ENCODE measurements at regions not wholly inside any gene's neighbourhood (a gene's known extent, or its start where the extent isn't known, plus 50 kb on each side); places are given as distances from the start of the nearest gene placed in this dataset.

- H2BK20ac ChIP-seq (ENCODE audit: low read length), result no peak overlapping the region
- no peaks in the 10 kb centered on the region for H3K79me2 ChIP-seq (ENCODE audit: control insufficient read depth in 1 of 2, insufficient read depth in 2 of 2, low read length in 2 of 2)
- H3K56ac ChIP-seq (replicated peaks; ENCODE audit: insufficient read length, low read depth, low read length), result no peak overlapping the region
- H3K36me3 ChIP-seq (ENCODE audit: control insufficient read depth in 2 of 4, insufficient read depth in 4 of 4, low read length in 3 of 4), result no peaks in the 10 kb centered on the region
- no peaks in the 10 kb centered on the region for H3K23me2 ChIP-seq (ENCODE audit: low read depth, low read length)
- H3K4me2 ChIP-seq (ENCODE audit: insufficient read depth in 1 of 2, low read depth in 2 of 2, low read length in 2 of 2), result no peak overlapping the region
- DNase-seq (ENCODE audit: low read depth in 1 of 2, low spot score in 2 of 2) (no peak), FAIRE-seq (no peak)
- no peaks in the 10 kb centered on the region for H3K9me3 ChIP-seq (ENCODE audit: insufficient read depth in 2 of 2, low read depth in 1 of 2, low read length in 1 of 2)
- H4K5ac ChIP-seq (ENCODE audit: insufficient read length, low read depth, low read length), result no peak overlapping the region
- no peak overlapping the region for H3K18ac ChIP-seq (ENCODE audit: extremely low read depth, low read length)
- no peak overlapping the region for H3K14ac ChIP-seq (ENCODE audit: insufficient read length)
- H2BK5ac ChIP-seq (ENCODE audit: low read depth, low read length), result no peak overlapping the region
- H4K8ac ChIP-seq (ENCODE audit: extremely low read depth, insufficient read depth, low read length), result no peak overlapping the region
- no peak overlapping the region for H2AK5ac ChIP-seq (ENCODE audit: low read depth, low read length)
- no peak overlapping the region for H2BK12ac ChIP-seq (ENCODE audit: low read depth, low read length)
- H3K4me3 ChIP-seq (ENCODE audit: extremely low read depth in 1 of 4, insufficient read depth in 2 of 4, low read depth in 3 of 4, low read length in 4 of 4), result no peak overlapping the region
- no peak overlapping the region for H2BK15ac ChIP-seq (ENCODE audit: low read length)
- no peak overlapping the region for H2BK120ac ChIP-seq (replicated peaks; ENCODE audit: low read depth, low read length)
- no peaks in the 10 kb centered on the region for H3K79me1 ChIP-seq (ENCODE audit: low read depth, low read length)
- H2AFZ ChIP-seq (ENCODE audit: low read length), result no peak overlapping the region
- WGBS, 2 experiments (ENCODE audit: extremely low coverage in 1 of 2, insufficient coverage in 1 of 2, insufficient read length in 1 of 2, insufficient replicate concordance in 2 of 2, low coverage in 1 of 2, low lambda C conversion rate in 2 of 2, missing lambda C conversion rate in 1 of 2), result 87% methylated on average over 2 of the region's 2 CpGs; no CpG with 5 or more reads in 1 of the 2 experiments
- H4K91ac ChIP-seq (replicated peaks; ENCODE audit: insufficient read length, low read length), result no peak overlapping the region
- POLR2A ChIA-PET (ENCODE audit: partially characterized antibody), result no interaction called here
- H3K4ac ChIP-seq (replicated peaks; ENCODE audit: insufficient read length, low read depth, low read length), result no peak overlapping the region
- no peaks in the 10 kb centered on the region for H4K20me1 ChIP-seq (replicated peaks in 1 of 2; ENCODE audit: control insufficient read depth in 1 of 2, insufficient read depth in 2 of 2, low read length in 2 of 2)
- H3K27ac ChIP-seq (ENCODE audit: low read depth, low read length), result no peak overlapping the region
- CTCF ChIA-PET (ENCODE audit: partially characterized antibody), result interaction anchor here (1.3 kb wide), 1 partner anchor 13 kb away, joined by 3 read pairs; no protein-coding TSS in a partner anchor
- H3K9ac ChIP-seq (replicated peaks in 1 of 4; ENCODE audit: extremely low read depth in 1 of 4, low read depth in 3 of 4, low read length in 3 of 4), result no peak overlapping the region
- H3K4me1 ChIP-seq (replicated peaks in 1 of 4; ENCODE audit: control insufficient read depth in 3 of 4, insufficient read depth in 4 of 4, low read length in 3 of 4), result peaks cover 0 to 1% (median 0%) of the 10 kb centered on the region in 4 experiments; a peak in 2 of 7 replicates
- H3K27me3 ChIP-seq (replicated peaks in 1 of 4; ENCODE audit: control insufficient read depth in 3 of 4, extremely low read depth in 1 of 4, insufficient read depth in 3 of 4, low read length in 3 of 4), result no peaks in the 10 kb centered on the region
- H3K23ac ChIP-seq (ENCODE audit: insufficient read length), result no peak overlapping the region
- no peak for TF ChIP-seq USF2 (IDR thresholded peaks at IDR 0.05; ENCODE audit: low read length)
Measured at GRCh38 chr15:93501946-93502345, 412.9 kb upstream of the RGMA start.

Data from H1 (cell line).